Activated naive CD8-positive, alpha-beta T cell treated with anti-CD3 and anti-CD28 coated beads, Interleukin-2, amount 10 ng/mL, durations not matched to agents 7 days and 5 days (primary cell): ENCODE measurements at regions not wholly inside any gene's neighbourhood (a gene's known extent, or its start where the extent isn't known, plus 50 kb on each side); places are given as distances from the start of the nearest gene placed in this dataset.
"Not testable (repeated sequence)": the region's sequence is repeated elsewhere in the genome, so short reads cannot be mapped to it uniquely, and the experiment has no call there.

ENCODE experiments used
- ATAC-seq: fragments of 150-1000 bp; cut with Tn5 transposase; one replicate; pipeline ENCODE4 v1.10.0; 2021; ENCODE audit warnings: low read depth, moderate library complexity
- POLR2A ChIA-PET: fragments of 350-600 bp; sonication (Branson Sonifier 250); formaldehyde crosslinking; loops from one replicate; lab custom pipeline; 2021; ENCODE audit warnings: antibody characterized with exemption; lab: Charles Lee
- DNase-seq: peaks from one replicate; pipeline ENCODE4 v3.0.0; 2021
- H3K27ac Mint-ChIP-seq: one replicate; pipeline ENCODE4 v1.8.0; 2022; ENCODE audit warnings: mild to moderate bottlenecking, mixed read lengths
- H3K27me3 Mint-ChIP-seq: one replicate; pipeline ENCODE4 v1.8.0; 2022; ENCODE audit warnings: mild to moderate bottlenecking, moderate library complexity, mixed read lengths
- H3K36me3 Mint-ChIP-seq: one replicate; pipeline ENCODE4 v1.8.0; 2021; ENCODE audit warnings: mild to moderate bottlenecking, mixed read lengths
- H3K4me1 Mint-ChIP-seq: one replicate; pipeline ENCODE4 v1.8.0; 2021; ENCODE audit warnings: mixed read lengths
- H3K4me3 Mint-ChIP-seq: one replicate; pipeline ENCODE4 v1.8.0; 2022; ENCODE audit warnings: mild to moderate bottlenecking, moderate library complexity, mixed read lengths
- H3K9me3 Mint-ChIP-seq: one replicate; pipeline ENCODE4 v1.8.0; 2021; ENCODE audit warnings: mixed read lengths

DNA sequence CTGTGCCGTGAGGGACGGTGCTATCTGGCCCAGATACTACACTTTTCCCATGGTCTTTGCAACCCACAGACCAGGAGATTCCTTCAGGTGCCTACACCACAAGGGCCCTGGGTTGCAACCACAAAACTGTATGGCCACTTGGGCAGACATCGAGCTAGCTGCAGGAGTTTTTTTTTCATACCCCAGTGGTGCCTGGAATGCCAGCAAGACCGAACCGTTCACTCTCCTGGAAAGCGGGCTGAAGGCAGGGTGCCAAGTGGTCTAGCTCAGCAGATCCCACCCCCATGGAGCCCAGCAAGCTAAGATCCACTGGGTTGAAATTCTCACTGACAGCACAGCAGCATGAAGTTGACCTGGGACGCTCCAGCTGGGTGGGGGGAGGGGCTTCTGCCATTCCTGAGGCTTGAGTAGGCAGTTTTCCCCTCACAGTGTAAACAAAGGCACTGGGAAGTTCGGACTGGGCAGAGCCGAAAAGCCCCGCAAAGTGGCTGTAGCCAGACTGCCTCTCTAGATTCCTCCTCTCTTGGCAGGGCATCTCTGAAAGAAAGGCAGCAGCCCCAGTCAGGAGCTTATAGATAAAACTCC is 638.9 kb downstream of the SLC16A7 start:
- H3K9me3 Mint-ChIP-seq, ATAC-seq, DNase-seq, POLR2A ChIA-PET, H3K4me3 Mint-ChIP-seq, H3K27ac Mint-ChIP-seq, H3K36me3 Mint-ChIP-seq, H3K4me1 Mint-ChIP-seq, H3K27me3 Mint-ChIP-seq: not testable (repeated sequence)

- no peak overlapping the region for H3K4me3 Mint-ChIP-seq
- peaks cover 2% of the 10 kb centered on the region for H3K9me3 Mint-ChIP-seq
- POLR2A ChIA-PET = no interaction called here
- H3K27ac Mint-ChIP-seq = no peak overlapping the region
- H3K36me3 Mint-ChIP-seq = no peaks in the 10 kb centered on the region
- ATAC-seq (no peak), DNase-seq (no peak)
- no peaks in the 10 kb centered on the region for H3K4me1 Mint-ChIP-seq
- H3K27me3 Mint-ChIP-seq = no peaks in the 10 kb centered on the region
Observed at GRCh38 chr12:60235261-60235660, 639.4 kb downstream of the SLC16A7 start.

DNA sequence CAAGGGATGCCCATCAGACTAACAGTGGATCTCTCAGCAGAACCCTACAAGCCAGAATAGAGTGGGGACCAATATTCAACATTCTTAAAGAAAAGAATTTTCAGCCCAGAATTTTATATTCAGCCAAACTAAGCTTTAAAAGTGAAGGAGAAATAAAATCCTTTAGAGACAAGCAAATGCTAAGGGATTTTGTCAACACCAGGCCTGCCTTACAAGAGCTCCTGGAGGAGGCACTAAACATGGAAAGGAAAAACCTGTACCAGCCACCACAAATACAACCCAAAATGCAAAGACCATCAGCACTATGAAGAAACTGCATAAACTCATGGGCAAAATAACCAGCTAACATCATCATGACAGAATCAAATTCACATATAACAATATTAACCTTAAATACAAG is 640.6 kb downstream of the SLC16A7 start:
- DNase-seq, POLR2A ChIA-PET, H3K4me1 Mint-ChIP-seq, H3K27ac Mint-ChIP-seq, ATAC-seq, H3K36me3 Mint-ChIP-seq, H3K9me3 Mint-ChIP-seq, H3K27me3 Mint-ChIP-seq, H3K4me3 Mint-ChIP-seq: not testable (repeated sequence)

GRCh38 chr12:60240891-60241290 is 645.1 kb downstream of the SLC16A7 start:
- H3K4me3 Mint-ChIP-seq = no peak overlapping the region
- H3K36me3 Mint-ChIP-seq = no peaks in the 10 kb centered on the region
- DNase-seq = no peak
- no peak overlapping the region for H3K27ac Mint-ChIP-seq
- POLR2A ChIA-PET = no interaction called here
- no peaks in the 10 kb centered on the region for H3K4me1 Mint-ChIP-seq
- H3K9me3 Mint-ChIP-seq = peaks cover 2% of the 10 kb centered on the region
- ATAC-seq = no peak
- no peaks in the 10 kb centered on the region for H3K27me3 Mint-ChIP-seq

- no peak overlapping the region for H3K27ac Mint-ChIP-seq
- H3K4me3 Mint-ChIP-seq = no peak overlapping the region
- no peaks in the 10 kb centered on the region for H3K9me3 Mint-ChIP-seq
- POLR2A ChIA-PET = no interaction called here
- no peaks in the 10 kb centered on the region for H3K27me3 Mint-ChIP-seq
- ATAC-seq (no peak), DNase-seq (no peak)
- no peaks in the 10 kb centered on the region for H3K36me3 Mint-ChIP-seq
- no peaks in the 10 kb centered on the region for H3K4me1 Mint-ChIP-seq
Observed at GRCh38 chr12:60251091-60251490, 655.3 kb downstream of the SLC16A7 start.

GRCh38 chr12:60252359-60253096 is 656.7 kb downstream of the SLC16A7 start:
- no peak overlapping the region for H3K4me3 Mint-ChIP-seq
- POLR2A ChIA-PET = no interaction called here
- H3K27me3 Mint-ChIP-seq = no peaks in the 10 kb centered on the region
- no peaks in the 10 kb centered on the region for H3K36me3 Mint-ChIP-seq
- ATAC-seq = no peak
- DNase-seq = no peak
- H3K4me1 Mint-ChIP-seq = no peaks in the 10 kb centered on the region
- H3K9me3 Mint-ChIP-seq = no peaks in the 10 kb centered on the region
- H3K27ac Mint-ChIP-seq = no peak overlapping the region

- POLR2A ChIA-PET = no interaction called here
Observed at GRCh38 chr12:60255044-60255443, 659.2 kb downstream of the SLC16A7 start.

GRCh38 chr12:60257063-60257462 is 661.2 kb downstream of the SLC16A7 start:
- ATAC-seq (no peak), DNase-seq (no peak)
- Mint-ChIP-seq H3K4me3 (no peak overlapping the region), H3K9me3 (no peaks in the 10 kb centered on the region), H3K4me1 (no peaks in the 10 kb centered on the region), H3K27me3 (no peaks in the 10 kb centered on the region), H3K36me3 (no peaks in the 10 kb centered on the region), H3K27ac (no peak overlapping the region)
- POLR2A ChIA-PET = no interaction called here

More at GRCh38 chr12:60255044-60255443, 659.2 kb downstream of the SLC16A7 start:
- H3K4me3 Mint-ChIP-seq = no peak overlapping the region
- H3K9me3 Mint-ChIP-seq = no peaks in the 10 kb centered on the region
- H3K27ac Mint-ChIP-seq = no peak overlapping the region
- no peaks in the 10 kb centered on the region for H3K27me3 Mint-ChIP-seq
- ATAC-seq (no peak), DNase-seq (no peak)
- no peaks in the 10 kb centered on the region for H3K4me1 Mint-ChIP-seq
- no peaks in the 10 kb centered on the region for H3K36me3 Mint-ChIP-seq

DNA sequence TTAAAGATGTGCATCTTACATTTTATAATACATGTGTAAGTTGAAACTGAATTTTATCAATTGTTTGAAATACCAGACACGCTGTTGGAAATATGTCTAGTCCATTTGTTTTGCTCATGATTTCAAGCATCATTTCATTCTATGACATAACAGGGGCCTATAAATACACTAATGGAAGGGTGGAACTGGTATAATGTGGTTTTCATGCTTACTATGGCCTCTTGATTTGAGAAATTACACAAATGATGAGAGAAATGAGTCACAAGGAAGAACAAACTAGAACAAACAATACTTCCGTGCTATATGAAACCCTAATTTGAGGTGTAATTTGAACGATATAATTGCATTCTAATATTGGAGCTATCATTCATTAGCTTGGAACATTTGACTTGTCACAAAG is 663.4 kb downstream of the SLC16A7 start:
- DNase-seq = no peak
- no peaks in the 10 kb centered on the region for H3K27me3 Mint-ChIP-seq
- POLR2A ChIA-PET = no interaction called here
- H3K36me3 Mint-ChIP-seq = no peaks in the 10 kb centered on the region
- no peak overlapping the region for H3K27ac Mint-ChIP-seq
- H3K4me3 Mint-ChIP-seq = no peak overlapping the region
- peaks cover 1% of the 10 kb centered on the region for H3K9me3 Mint-ChIP-seq
- no peaks in the 10 kb centered on the region for H3K4me1 Mint-ChIP-seq
- no peak for ATAC-seq

GRCh38 chr12:60262378-60262777 is 666.5 kb downstream of the SLC16A7 start:
- ATAC-seq (no peak), DNase-seq (no peak)
- H3K4me1 Mint-ChIP-seq = no peaks in the 10 kb centered on the region
- POLR2A ChIA-PET = no interaction called here
- H3K9me3 Mint-ChIP-seq = peaks cover 2% of the 10 kb centered on the region
- no peaks in the 10 kb centered on the region for H3K27me3 Mint-ChIP-seq
- no peak overlapping the region for H3K27ac Mint-ChIP-seq
- no peak overlapping the region for H3K4me3 Mint-ChIP-seq
- H3K36me3 Mint-ChIP-seq = no peaks in the 10 kb centered on the region

DNA sequence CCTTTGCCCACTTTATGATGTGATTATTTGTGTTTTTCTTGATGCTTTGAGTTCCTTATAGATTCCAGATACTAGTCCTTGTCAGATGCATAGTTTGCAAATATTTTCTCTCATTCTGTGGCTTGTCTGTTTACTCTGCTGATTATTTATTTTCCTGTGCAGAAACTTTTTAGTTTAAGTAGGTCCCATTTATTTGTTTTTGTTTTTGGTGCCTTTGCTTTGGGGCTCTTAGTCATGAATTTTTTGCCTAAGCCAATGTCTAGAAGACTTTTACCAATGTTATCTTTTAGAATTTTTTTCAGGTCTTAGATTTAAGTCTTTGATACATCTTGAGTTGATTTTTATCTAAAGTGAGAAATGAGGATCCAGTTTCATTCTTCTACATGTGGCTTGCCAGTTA is 667.3 kb downstream of the SLC16A7 start:
- H3K27me3 Mint-ChIP-seq = no peaks in the 10 kb centered on the region
- POLR2A ChIA-PET = no interaction called here
- no peak overlapping the region for H3K27ac Mint-ChIP-seq
- H3K4me3 Mint-ChIP-seq = no peak overlapping the region
- H3K4me1 Mint-ChIP-seq = no peaks in the 10 kb centered on the region
- ATAC-seq = no peak
- DNase-seq = no peak
- H3K36me3 Mint-ChIP-seq = no peaks in the 10 kb centered on the region
- peaks cover 2% of the 10 kb centered on the region for H3K9me3 Mint-ChIP-seq

- ATAC-seq = no peak
- Mint-ChIP-seq H3K27me3 (no peaks in the 10 kb centered on the region), H3K36me3 (no peaks in the 10 kb centered on the region)
Observed at GRCh38 chr12:60263836-60264493, 668.1 kb downstream of the SLC16A7 start.

DNA sequence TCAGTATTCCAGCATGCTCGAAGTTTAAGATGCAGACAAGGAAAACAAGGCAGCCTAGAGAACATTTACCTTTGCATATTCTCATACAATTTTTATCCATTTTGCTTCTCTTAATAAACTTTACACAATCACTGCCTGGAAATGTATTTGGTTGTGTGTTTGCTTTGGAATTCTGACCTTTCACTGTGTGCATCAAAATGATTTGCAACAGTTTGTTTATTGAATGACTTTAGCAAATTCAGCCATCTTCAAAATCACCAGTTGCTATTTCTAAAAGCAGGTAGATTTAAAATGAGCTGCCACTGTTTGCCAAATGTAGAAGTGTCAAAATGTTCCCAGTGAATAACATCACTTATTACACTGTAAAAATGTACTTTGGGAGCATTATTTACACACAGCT is 669.9 kb downstream of the SLC16A7 start:
- POLR2A ChIA-PET = no interaction called here
- Mint-ChIP-seq H3K4me1 (no peaks in the 10 kb centered on the region), H3K9me3 (peaks cover 6% of the 10 kb centered on the region), H3K4me3 (no peak overlapping the region), H3K27ac (no peak overlapping the region), H3K27me3 (no peaks in the 10 kb centered on the region), H3K36me3 (no peaks in the 10 kb centered on the region)
- DNase-seq = no peak
- ATAC-seq = no peak

More at GRCh38 chr12:60263836-60264493, 668.1 kb downstream of the SLC16A7 start:
- H3K4me3 Mint-ChIP-seq = no peak overlapping the region
- DNase-seq = no peak
- POLR2A ChIA-PET = no interaction called here
- H3K9me3 Mint-ChIP-seq = peaks cover 2% of the 10 kb centered on the region
- no peak overlapping the region for H3K27ac Mint-ChIP-seq
- no peaks in the 10 kb centered on the region for H3K4me1 Mint-ChIP-seq

DNA sequence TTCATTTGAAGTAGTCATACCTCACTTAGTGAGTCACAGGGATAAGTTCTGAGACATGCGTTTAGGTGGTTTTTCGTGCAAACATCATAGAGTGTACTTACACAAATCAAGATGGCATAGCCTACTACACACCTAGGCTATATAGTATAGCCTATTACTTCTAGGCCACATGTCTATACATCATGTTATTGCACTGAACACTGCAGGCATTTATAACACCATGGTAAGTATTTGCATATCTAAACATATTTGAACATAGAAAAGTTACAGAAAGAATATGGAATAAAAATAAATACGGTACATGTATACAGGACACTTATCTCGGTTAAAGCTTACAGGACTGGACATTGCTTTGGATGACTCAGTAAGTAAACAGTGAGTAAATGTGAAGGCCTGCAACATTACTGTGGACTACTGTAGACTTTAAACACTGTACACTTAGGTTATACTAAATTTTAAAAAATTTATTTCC is 670.6 kb downstream of the SLC16A7 start:
- ATAC-seq (no peak), DNase-seq (no peak)
- Mint-ChIP-seq H3K36me3 (no peaks in the 10 kb centered on the region), H3K27me3 (no peaks in the 10 kb centered on the region), H3K27ac (no peak overlapping the region), H3K9me3 (peaks cover 9% of the 10 kb centered on the region), H3K4me3 (no peak overlapping the region), H3K4me1 (no peaks in the 10 kb centered on the region)
- POLR2A ChIA-PET = no interaction called here
